ENCODE measurements at regions not wholly inside any gene's neighbourhood (a gene's known extent, or its start where the extent isn't known, plus 50 kb on each side); places are given as distances from the start of the nearest gene placed in this dataset.

- H2BK15ac ChIP-seq (ENCODE audit: low read length) = no peak overlapping the region
- no peaks in the 10 kb centered on the region for H3K9me3 ChIP-seq (ENCODE audit: insufficient read depth in 2 of 2, low read depth in 1 of 2, low read length in 1 of 2)
- no peak overlapping the region for H3K4ac ChIP-seq (replicated peaks; ENCODE audit: insufficient read length, low read depth, low read length)
- no peak overlapping the region; the same call in 1 of the 2 replicates for H2AFZ ChIP-seq (ENCODE audit: low read length)
- H3K36me3 ChIP-seq (ENCODE audit: control insufficient read depth in 2 of 4, insufficient read depth in 4 of 4, low read length in 3 of 4) = no peaks in the 10 kb centered on the region
- H3K4me1 ChIP-seq (replicated peaks in 1 of 4; ENCODE audit: control insufficient read depth in 3 of 4, insufficient read depth in 4 of 4, low read length in 3 of 4) = no peaks in the 10 kb centered on the region
- H3K23me2 ChIP-seq (ENCODE audit: low read depth, low read length) = no peaks in the 10 kb centered on the region
- H3K4me2 ChIP-seq (ENCODE audit: insufficient read depth in 1 of 2, low read depth in 2 of 2, low read length in 2 of 2) = no peak overlapping the region
- WGBS, 2 experiments (ENCODE audit: extremely low coverage in 1 of 2, insufficient coverage in 1 of 2, insufficient read length in 1 of 2, insufficient replicate concordance in 2 of 2, low coverage in 1 of 2, low lambda C conversion rate in 2 of 2, missing lambda C conversion rate in 1 of 2) = 89% methylated on average over 11 of the region's 11 CpGs; no CpG with 5 or more reads in 1 of the 2 experiments
- no peak overlapping the region for H4K5ac ChIP-seq (ENCODE audit: insufficient read length, low read depth, low read length)
- H3K79me1 ChIP-seq (ENCODE audit: low read depth, low read length) = no peaks in the 10 kb centered on the region
- FAIRE-seq (no peak), DNase-seq (ENCODE audit: low read depth in 1 of 2, low spot score in 2 of 2) (no peak)
- H2BK12ac ChIP-seq (ENCODE audit: low read depth, low read length) = no peak overlapping the region
- H2BK5ac ChIP-seq (ENCODE audit: low read depth, low read length) = no peak overlapping the region
- ChIA-PET CTCF (ENCODE audit: partially characterized antibody) (interaction anchor here (1.0 to 5.9 kb wide), 4 partner anchors 7 to 317 kb away, joined by 3 to 38 read pairs (median 7); no protein-coding TSS in a partner anchor), POLR2A (ENCODE audit: partially characterized antibody) (no interaction called here)
- H4K91ac ChIP-seq (replicated peaks; ENCODE audit: insufficient read length, low read length) = no peak overlapping the region
- no peak overlapping the region for H2AK5ac ChIP-seq (ENCODE audit: low read depth, low read length)
- H3K9ac ChIP-seq (replicated peaks in 1 of 4; ENCODE audit: extremely low read depth in 1 of 4, low read depth in 3 of 4, low read length in 3 of 4) = no peak overlapping the region
- H2BK120ac ChIP-seq (replicated peaks; ENCODE audit: low read depth, low read length) = no peak overlapping the region
- H3K18ac ChIP-seq (ENCODE audit: extremely low read depth, low read length) = no peak overlapping the region
- no peak overlapping the region for H2BK20ac ChIP-seq (ENCODE audit: low read length)
- no peak overlapping the region for H3K4me3 ChIP-seq (ENCODE audit: extremely low read depth in 1 of 4, insufficient read depth in 2 of 4, low read depth in 3 of 4, low read length in 4 of 4)
- no peak overlapping the region for H3K56ac ChIP-seq (replicated peaks; ENCODE audit: insufficient read length, low read depth, low read length)
- H4K20me1 ChIP-seq (replicated peaks in 1 of 2; ENCODE audit: control insufficient read depth in 1 of 2, insufficient read depth in 2 of 2, low read length in 2 of 2) = no peaks in the 10 kb centered on the region
- no peak overlapping the region for H3K23ac ChIP-seq (ENCODE audit: insufficient read length)
- no peak overlapping the region for H3K14ac ChIP-seq (ENCODE audit: insufficient read length)
- no peak overlapping the region; the same call in 1 of the 2 replicates for H4K8ac ChIP-seq (ENCODE audit: extremely low read depth, insufficient read depth, low read length)
- no peaks in the 10 kb centered on the region; a peak in 1 of 7 replicates for H3K27me3 ChIP-seq (replicated peaks in 1 of 4; ENCODE audit: control insufficient read depth in 3 of 4, extremely low read depth in 1 of 4, insufficient read depth in 3 of 4, low read length in 3 of 4)
- H3K79me2 ChIP-seq (ENCODE audit: control insufficient read depth in 1 of 2, insufficient read depth in 2 of 2, low read length in 2 of 2) = no peaks in the 10 kb centered on the region
- H3K27ac ChIP-seq (ENCODE audit: low read depth, low read length) = no peak overlapping the region
- no peak for TF ChIP-seq CTBP2 (IDR thresholded peaks at IDR 0.05; ENCODE audit: borderline replicate concordance, insufficient read depth, insufficient read length, low read length)
- no peak for TF ChIP-seq CEBPB (IDR thresholded peaks at IDR 0.05; ENCODE audit: low read depth, low read length)
- TF ChIP-seq PHF8 (conservative IDR thresholded peaks at IDR 0.05; ENCODE audit: low read depth, low read length) = no peak
- no peak for TF ChIP-seq SUZ12 (IDR thresholded peaks at IDR 0.05; ENCODE audit: low read length)
- no peak for TF ChIP-seq SP1 (IDR thresholded peaks at IDR 0.05; ENCODE audit: low read depth, low read length)
- no peak for TF ChIP-seq POLR2A (IDR thresholded peaks at IDR 0.05; ENCODE audit: control extremely low read depth in 1 of 2, low read depth in 2 of 2, low read length in 2 of 2)
- TF ChIP-seq SIN3A (conservative IDR thresholded peaks at IDR 0.05 in 1 of 2, IDR thresholded peaks at IDR 0.05 in 1 of 2; ENCODE audit: low read depth in 1 of 2, low read length in 2 of 2) = no peak
- no peak for TF ChIP-seq KDM1A (IDR thresholded peaks at IDR 0.05; ENCODE audit: borderline replicate concordance, low read length)
- TF ChIP-seq CBX8 (IDR thresholded peaks at IDR 0.05; ENCODE audit: borderline replicate concordance, low read depth, low read length) = no peak
- TF ChIP-seq ATF2 (IDR thresholded peaks at IDR 0.05; ENCODE audit: low read length) = no peak
- TF ChIP-seq CHD2 (IDR thresholded peaks at IDR 0.05; ENCODE audit: low read length) = no peak
- TF ChIP-seq SP2 (IDR thresholded peaks at IDR 0.05; ENCODE audit: low read length) = no peak
- no peak for TF ChIP-seq KDM5A (IDR thresholded peaks at IDR 0.05; ENCODE audit: low read length)
Observed at GRCh38 chr2:133836691-133837345, 268.6 kb upstream of the NCKAP5 start.

Data from H1 (cell line).